Mesendoderm (in vitro differentiated cells): ENCODE measurements at regions not wholly inside any gene's neighbourhood (a gene's known extent, or its start where the extent isn't known, plus 50 kb on each side); places are given as distances from the start of the nearest gene placed in this dataset.

Source experiments
- DNase-seq: peaks from one replicate; pipeline ENCODE4 v3.0.0; 2013
- H2AK5ac ChIP-seq: 2 replicates; pipeline ENCODE4 v1.6.1; 2013; ENCODE audit warnings: low read length, inconsistent platforms
- H2BK120ac ChIP-seq: 2 replicates; pipeline ENCODE4 v1.6.1; 2013; ENCODE audit warnings: low read depth, mild to moderate bottlenecking, low read length, moderate library complexity, mixed read lengths
- H2BK15ac ChIP-seq: replicated peaks from 2 replicates; pipeline ENCODE4 v1.6.1; 2013; ENCODE audit warnings: low read depth, mild to moderate bottlenecking, moderate library complexity
- H2BK5ac ChIP-seq: 2 replicates; pipeline ENCODE4 v1.6.1; 2013; ENCODE audit warnings: low read length, inconsistent platforms
- H3K18ac ChIP-seq: 2 replicates; pipeline ENCODE4 v1.6.1; 2013; ENCODE audit warnings: mild to moderate bottlenecking, low read length, mixed read lengths
- H3K23ac ChIP-seq: one replicate; pipeline ENCODE4 v1.6.1; 2013; ENCODE audit warnings: low read length
- H3K27ac ChIP-seq: 2 replicates; pipeline ENCODE4 v1.5.1; 2013; ENCODE audit warnings: low read depth, mild to moderate bottlenecking, inconsistent platforms, low read length, moderate library complexity
- H3K27me3 ChIP-seq: 2 replicates; pipeline ENCODE4 v1.6.1; 2013; ENCODE audit warnings: low read length, control low read depth, mild to moderate bottlenecking, inconsistent platforms; ENCODE audit not compliant: insufficient read depth, poor library complexity
- H3K36me3 ChIP-seq: 2 replicates; pipeline ENCODE4 v1.6.1; 2013; ENCODE audit warnings: low read length, inconsistent platforms; ENCODE audit not compliant: control insufficient read depth, insufficient read depth
- H3K4ac ChIP-seq: one replicate; pipeline ENCODE4 v1.6.1; 2013; ENCODE audit warnings: low read depth, mild to moderate bottlenecking, low read length, moderate library complexity
- H3K4me1 ChIP-seq: 2 replicates; pipeline ENCODE4 v1.6.1; 2013; ENCODE audit warnings: low read depth, low read length, inconsistent platforms; ENCODE audit not compliant: control insufficient read depth
- H3K4me2 ChIP-seq: 2 replicates; pipeline ENCODE4 v1.6.1; 2013; ENCODE audit warnings: low read length
- H3K4me3 ChIP-seq: 2 replicates; pipeline ENCODE4 v1.5.1; 2013; ENCODE audit warnings: mild to moderate bottlenecking, low read length
- H3K56ac ChIP-seq: one replicate; pipeline ENCODE4 v1.6.1; 2013; ENCODE audit warnings: low read length
- H3K79me1 ChIP-seq: 2 replicates; pipeline ENCODE4 v1.6.1; 2013; ENCODE audit warnings: low read length, inconsistent platforms
- H3K79me2 ChIP-seq: 2 replicates; pipeline ENCODE4 v1.6.1; 2013; ENCODE audit warnings: mild to moderate bottlenecking, low read length; ENCODE audit not compliant: control insufficient read depth, insufficient read depth
- H3K9ac ChIP-seq: 2 replicates; pipeline ENCODE4 v1.6.1; 2013; ENCODE audit warnings: low read length, inconsistent platforms
- H4K5ac ChIP-seq: one replicate; pipeline ENCODE4 v1.6.1; 2013; ENCODE audit warnings: low read length
- H4K8ac ChIP-seq: one replicate; pipeline ENCODE4 v1.6.1; 2013; ENCODE audit warnings: low read depth, mild to moderate bottlenecking, control low read depth, low read length, moderate library complexity
- WGBS: extraction: QIAGEN DNeasy Blood & Tissue Kit; methylation state at CpG from one replicate; pipeline ENCODE4 v1.1.7; 2013; ENCODE audit warnings: low lambda C conversion rate, missing lambda C conversion rate; ENCODE audit not compliant: insufficient coverage; ENCODE audit errors: extremely low coverage; 5-methylcytosine and 5-hydroxymethylcytosine counted together

- WGBS = no CpG with 5 or more reads among the region's 6 CpGs
- Histone ChIP-seq H3K18ac (no peak overlapping the region), H3K36me3 (no peaks in the 10 kb centered on the region), H2BK120ac (no peak overlapping the region), H3K4me1 (peaks cover 14% of the 10 kb centered on the region), H2BK15ac (no peak overlapping the region), H2BK5ac (no peak overlapping the region), H3K23ac (no peak overlapping the region), H3K79me2 (no peaks in the 10 kb centered on the region), H3K4ac (no peak overlapping the region), H3K79me1 (no peaks in the 10 kb centered on the region), H2AK5ac (no peak overlapping the region), H3K9ac (no peak overlapping the region), H3K4me2 (no peak overlapping the region), H4K5ac (no peak overlapping the region), H3K56ac (no peak overlapping the region), H3K4me3 (no peak overlapping the region), H4K8ac (no peak overlapping the region), H3K27me3 (no peaks in the 10 kb centered on the region), H3K27ac (no peak overlapping the region)
- peak; percentile 44 for DNase-seq
Observed at GRCh38 chr3:43854916-43855315, 164.2 kb downstream of the ABHD5 start.

GRCh38 chr3:43855674-43856299, 165.0 kb downstream of the ABHD5 start:
- no peak overlapping the region for H3K4ac ChIP-seq
- no peak overlapping the region for H2BK15ac ChIP-seq
- H2AK5ac ChIP-seq = no peak overlapping the region
- H3K4me1 ChIP-seq = peaks cover 14% of the 10 kb centered on the region
- H3K18ac ChIP-seq = no peak overlapping the region
- no peak overlapping the region for H3K4me3 ChIP-seq
- H2BK120ac ChIP-seq = no peak overlapping the region
- no peaks in the 10 kb centered on the region for H3K79me2 ChIP-seq
- H4K8ac ChIP-seq = no peak overlapping the region
- H3K79me1 ChIP-seq = no peaks in the 10 kb centered on the region
- no peak overlapping the region for H3K27ac ChIP-seq
- no peak overlapping the region for H3K23ac ChIP-seq
- H3K9ac ChIP-seq = no peak overlapping the region
- no peak overlapping the region for H3K56ac ChIP-seq
- no peak overlapping the region for H3K4me2 ChIP-seq
- H3K36me3 ChIP-seq = no peaks in the 10 kb centered on the region
- no peak overlapping the region for H4K5ac ChIP-seq
- WGBS = no CpG with 5 or more reads among the region's 3 CpGs
- H3K27me3 ChIP-seq = no peaks in the 10 kb centered on the region
- peak; percentile 74 for DNase-seq
- no peak overlapping the region for H2BK5ac ChIP-seq

DNA sequence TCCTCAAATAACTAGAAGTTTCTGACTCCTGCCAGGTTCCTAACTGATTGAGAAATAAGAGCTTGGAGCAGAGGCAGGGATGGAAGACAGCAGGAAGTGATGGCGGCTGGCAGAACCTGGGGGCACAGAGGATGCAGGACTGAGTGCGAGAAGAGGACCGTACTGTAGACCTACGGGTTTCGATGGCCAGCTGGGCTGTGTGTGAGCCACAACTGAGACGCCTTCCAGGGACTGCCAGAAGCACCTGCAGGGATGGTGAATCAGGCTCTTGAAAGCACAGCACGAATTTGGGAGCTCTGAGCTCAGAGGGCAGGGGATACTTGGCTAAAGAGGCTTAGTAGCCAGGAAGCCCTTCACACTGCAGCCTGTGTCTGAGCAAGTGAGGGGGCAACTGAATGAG, 165.6 kb downstream of the ABHD5 start:
- Histone ChIP-seq H3K27me3 (no peaks in the 10 kb centered on the region), H3K4me2 (no peak overlapping the region), H3K27ac (no peak overlapping the region), H4K5ac (no peak overlapping the region), H2BK15ac (no peak overlapping the region), H3K23ac (no peak overlapping the region), H3K4me3 (no peak overlapping the region), H2BK5ac (no peak overlapping the region), H3K9ac (no peak overlapping the region), H3K56ac (no peak overlapping the region), H3K4me1 (peaks cover 14% of the 10 kb centered on the region), H4K8ac (no peak overlapping the region), H2BK120ac (no peak overlapping the region), H3K36me3 (no peaks in the 10 kb centered on the region), H2AK5ac (no peak overlapping the region), H3K18ac (no peak overlapping the region), H3K79me2 (no peaks in the 10 kb centered on the region), H3K79me1 (no peaks in the 10 kb centered on the region), H3K4ac (no peak overlapping the region)
- DNase-seq = no peak
- WGBS = no CpG with 5 or more reads among the region's 7 CpGs

DNA sequence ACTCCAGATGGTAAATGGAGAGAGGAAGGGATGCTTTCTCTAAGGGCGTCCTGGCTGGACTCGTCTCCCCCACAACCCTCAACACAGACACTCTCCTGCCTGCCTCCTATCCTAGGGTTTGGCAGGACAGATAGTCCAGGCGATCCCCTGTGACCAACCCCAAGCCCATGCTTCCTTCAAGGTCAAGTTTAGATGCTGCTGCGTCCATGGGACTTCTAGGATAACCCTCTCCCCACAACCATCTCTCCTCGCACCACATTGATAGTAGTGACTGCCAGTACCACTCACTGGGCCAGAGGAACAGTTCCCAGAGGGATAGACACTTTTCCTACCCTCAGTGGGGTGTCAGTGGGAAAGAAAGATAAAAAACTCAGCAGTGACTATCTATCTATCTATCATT, 166.0 kb downstream of the ABHD5 start:
- no CpG with 5 or more reads among the region's 5 CpGs for WGBS
- H3K56ac ChIP-seq = no peak overlapping the region

DNA sequence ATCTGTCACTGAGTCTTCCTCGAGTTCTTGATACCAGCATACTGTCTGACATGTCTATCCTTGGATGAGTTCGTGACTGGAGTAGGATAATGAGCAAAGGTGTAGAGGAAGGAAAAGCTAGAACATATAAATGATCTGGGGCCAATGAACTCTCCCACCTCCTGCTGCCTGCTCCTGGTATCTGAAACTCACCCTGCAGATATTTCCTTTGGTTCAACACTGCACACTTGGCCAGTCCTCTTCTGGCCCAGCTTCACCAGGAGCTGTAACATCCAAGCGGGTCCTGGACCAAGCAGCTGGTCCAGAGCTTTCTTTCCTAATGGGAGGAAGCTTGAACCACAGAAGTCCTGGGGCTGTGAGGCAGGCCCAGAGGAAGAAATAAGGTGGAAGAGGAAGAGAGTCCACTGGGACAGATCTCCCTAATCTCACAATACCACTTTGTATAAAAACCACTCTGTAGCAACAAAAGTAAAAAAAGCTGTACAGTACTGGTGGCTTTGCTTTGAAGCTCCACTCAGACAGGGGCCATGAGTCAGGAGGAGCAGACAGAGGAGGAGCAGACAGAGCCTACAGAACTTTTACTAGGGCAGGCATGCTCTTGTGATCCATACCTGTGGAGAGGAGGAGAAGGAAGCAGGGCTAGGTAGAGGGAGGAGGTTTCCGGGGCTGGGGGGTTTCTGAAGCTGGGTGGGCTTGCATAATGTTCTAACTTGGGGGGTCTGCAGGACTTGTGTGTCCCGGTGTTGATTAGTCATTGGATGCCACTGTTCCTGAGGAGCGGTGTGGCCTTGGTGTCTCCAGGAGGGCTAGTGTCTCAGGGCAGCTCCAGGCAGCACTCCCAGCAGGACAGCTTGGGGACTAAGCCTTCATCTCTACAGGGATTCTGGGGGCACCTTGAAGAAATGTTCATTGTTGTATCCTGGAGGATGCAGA, 166.9 kb downstream of the ABHD5 start:
- Histone ChIP-seq H3K23ac (no peak overlapping the region), H2BK5ac (no peak overlapping the region), H3K9ac (no peak overlapping the region), H3K27me3 (no peaks in the 10 kb centered on the region), H3K4me1 (peaks cover 14% of the 10 kb centered on the region), H3K79me2 (no peaks in the 10 kb centered on the region), H3K56ac (no peak overlapping the region), H3K4ac (no peak overlapping the region), H3K79me1 (no peaks in the 10 kb centered on the region), H2BK15ac (no peak overlapping the region), H3K4me3 (no peak overlapping the region), H3K18ac (no peak overlapping the region), H3K27ac (no peak overlapping the region), H3K36me3 (no peaks in the 10 kb centered on the region), H4K5ac (no peak overlapping the region), H2BK120ac (no peak overlapping the region), H3K4me2 (no peak overlapping the region), H2AK5ac (no peak overlapping the region), H4K8ac (no peak overlapping the region)
- DNase-seq = no peak
- WGBS = no CpG with 5 or more reads among the region's 6 CpGs

More for the DNA sequence above, 166.0 kb downstream of the ABHD5 start:
- no peak overlapping the region for H3K4me2 ChIP-seq
- no peak overlapping the region for H3K9ac ChIP-seq
- no peaks in the 10 kb centered on the region for H3K79me2 ChIP-seq
- no peak overlapping the region for H3K18ac ChIP-seq
- H3K23ac ChIP-seq = no peak overlapping the region
- no peaks in the 10 kb centered on the region for H3K36me3 ChIP-seq
- H2BK120ac ChIP-seq = no peak overlapping the region
- H4K8ac ChIP-seq = no peak overlapping the region
- H3K4me1 ChIP-seq = peaks cover 14% of the 10 kb centered on the region
- no peak for DNase-seq
- H3K4ac ChIP-seq = no peak overlapping the region
- no peaks in the 10 kb centered on the region for H3K79me1 ChIP-seq
- H3K4me3 ChIP-seq = no peak overlapping the region
- H4K5ac ChIP-seq = no peak overlapping the region
- no peak overlapping the region for H2AK5ac ChIP-seq
- H2BK15ac ChIP-seq = no peak overlapping the region
- no peak overlapping the region for H3K27ac ChIP-seq
- H3K27me3 ChIP-seq = no peaks in the 10 kb centered on the region
- H2BK5ac ChIP-seq = no peak overlapping the region
